ENCODE measurements at regions not wholly inside any gene's neighbourhood (a gene's known extent, or its start where the extent isn't known, plus 50 kb on each side); places are given as distances from the start of the nearest gene placed in this dataset.

- no peak overlapping the region for H3K27ac ChIP-seq (ENCODE audit: low read length)
- H3K4me3 ChIP-seq (ENCODE audit: low read depth in 2 of 2, low read length in 2 of 2) = no peak overlapping the region
- no peak for DNase-seq (ENCODE audit: low read depth, low spot score)
- intact Hi-C loops (cut with micrococcal nuclease; ENCODE audit: unreplicated experiment) = no loop called here
- ATAC-seq = no peak
- H3K4me1 ChIP-seq (ENCODE audit: control insufficient read depth, insufficient read depth, low read length) = no peaks in the 10 kb centered on the region
- peaks cover 8% of the 10 kb centered on the region; the same call in 1 of the 2 replicates for H3K9me3 ChIP-seq (ENCODE audit: control insufficient read depth, insufficient read depth, low read depth, low read length)
- peaks cover 9% of the 10 kb centered on the region for H3K27me3 ChIP-seq (ENCODE audit: control insufficient read depth, insufficient read depth, low read length)
- POLR2A ChIA-PET = no interaction called here
- no TSS peak for BruUV-seq (replicated peaks)
- CTCF ChIA-PET = no interaction called here
- H3K36me3 ChIP-seq (ENCODE audit: control insufficient read depth, insufficient read depth, low read length) = no peaks in the 10 kb centered on the region
- no peak for TF ChIP-seq SIN3A (IDR thresholded peaks at IDR 0.05; ENCODE audit: borderline replicate concordance, insufficient read depth, low read depth, low read length)
- TF ChIP-seq REST (IDR thresholded peaks at IDR 0.05; ENCODE audit: insufficient read depth in 1 of 2, low read depth in 2 of 2, low read length in 1 of 2) = no peak
- TF ChIP-seq, protein P1, sequence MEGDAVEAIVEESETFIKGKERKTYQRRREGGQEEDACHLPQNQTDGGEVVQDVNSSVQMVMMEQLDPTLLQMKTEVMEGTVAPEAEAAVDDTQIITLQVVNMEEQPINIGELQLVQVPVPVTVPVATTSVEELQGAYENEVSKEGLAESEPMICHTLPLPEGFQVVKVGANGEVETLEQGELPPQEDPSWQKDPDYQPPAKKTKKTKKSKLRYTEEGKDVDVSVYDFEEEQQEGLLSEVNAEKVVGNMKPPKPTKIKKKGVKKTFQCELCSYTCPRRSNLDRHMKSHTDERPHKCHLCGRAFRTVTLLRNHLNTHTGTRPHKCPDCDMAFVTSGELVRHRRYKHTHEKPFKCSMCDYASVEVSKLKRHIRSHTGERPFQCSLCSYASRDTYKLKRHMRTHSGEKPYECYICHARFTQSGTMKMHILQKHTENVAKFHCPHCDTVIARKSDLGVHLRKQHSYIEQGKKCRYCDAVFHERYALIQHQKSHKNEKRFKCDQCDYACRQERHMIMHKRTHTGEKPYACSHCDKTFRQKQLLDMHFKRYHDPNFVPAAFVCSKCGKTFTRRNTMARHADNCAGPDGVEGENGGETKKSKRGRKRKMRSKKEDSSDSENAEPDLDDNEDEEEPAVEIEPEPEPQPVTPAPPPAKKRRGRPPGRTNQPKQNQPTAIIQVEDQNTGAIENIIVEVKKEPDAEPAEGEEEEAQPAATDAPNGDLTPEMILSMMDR (IDR thresholded peaks at IDR 0.05) = no peak
- no peak for TF ChIP-seq TCF7L2 (IDR thresholded peaks at IDR 0.05; ENCODE audit: low read depth, low read length)
- no peak for TF ChIP-seq POLR2AphosphoS5 (IDR thresholded peaks at IDR 0.05; ENCODE audit: low read depth, low read length)
- in situ Hi-C loops (cut with HindIII; ENCODE audit: low pct_unique_long_range_greater_than_20kb, low sequenced_read_pairs) = no loop called here
Measured at GRCh38 chr3:189119950-189120349, 51.8 kb upstream of the TPRG1 start.

- Histone ChIP-seq H3K36me3 (ENCODE audit: control insufficient read depth, insufficient read depth, low read length) (no peaks in the 10 kb centered on the region), H3K4me1 (ENCODE audit: control insufficient read depth, insufficient read depth, low read length) (no peaks in the 10 kb centered on the region), H3K4me3 (ENCODE audit: low read depth in 2 of 2, low read length in 2 of 2) (no peak overlapping the region), H3K27me3 (ENCODE audit: control insufficient read depth, insufficient read depth, low read length) (peaks cover 11% of the 10 kb centered on the region), H3K9me3 (ENCODE audit: control insufficient read depth, insufficient read depth, low read depth, low read length) (peaks cover 8% of the 10 kb centered on the region; the same call in 1 of the 2 replicates), H3K27ac (ENCODE audit: low read length) (no peak overlapping the region)
- no peak for TF ChIP-seq REST (IDR thresholded peaks at IDR 0.05; ENCODE audit: insufficient read depth in 1 of 2, low read depth in 2 of 2, low read length in 1 of 2)
- TF ChIP-seq POLR2AphosphoS5 (IDR thresholded peaks at IDR 0.05; ENCODE audit: low read depth, low read length) = no peak
- no peak for TF ChIP-seq TCF7L2 (IDR thresholded peaks at IDR 0.05; ENCODE audit: low read depth, low read length)
- POLR2A ChIA-PET = no interaction called here
- in situ Hi-C loops (cut with HindIII; ENCODE audit: low pct_unique_long_range_greater_than_20kb, low sequenced_read_pairs) (no loop called here), intact Hi-C loops (cut with micrococcal nuclease; ENCODE audit: unreplicated experiment) (no loop called here)
- no TSS peak for BruUV-seq (replicated peaks)
- CTCF ChIA-PET = no interaction called here
- ATAC-seq = no peak
- DNase-seq (ENCODE audit: low read depth, low spot score) = no peak
Measured at GRCh38 chr3:189121092-189121491, 50.7 kb upstream of the TPRG1 start.
